Lower leg skin (tissue), 3 donors: ENCODE measurements at regions not wholly inside any gene's neighbourhood (a gene's known extent, or its start where the extent isn't known, plus 50 kb on each side); places are given as distances from the start of the nearest gene placed in this dataset.

Experiments used
- CTCF ChIP-seq, 3 donors: fragments of 450-650 bp; IDR thresholded peaks; one replicate each; pipeline ENCODE4 v1.5.1; 2016; ENCODE audit warnings: antibody characterized with exemption in 3 of 3, mild to moderate bottlenecking in 3 of 3, moderate library complexity in 2 of 3
- POLR2A ChIP-seq, 2 donors: fragments of 450-650 bp; IDR thresholded peaks; one replicate each; pipeline ENCODE4 v1.6.1; 2016 to 2017; ENCODE audit warnings: antibody characterized with exemption in 2 of 2, mild to moderate bottlenecking in 1 of 2, moderate library complexity in 1 of 2

GRCh38 chr2:175318542-175318941 is 137.0 kb upstream of the ATP5MC3 start:
- TF ChIP-seq CTCF (IDR thresholded peaks at IDR 0.05) = no peak
- TF ChIP-seq POLR2A (IDR thresholded peaks at IDR 0.05) = no peak
